ENCODE measurements at regions not wholly inside any gene's neighbourhood (a gene's known extent, or its start where the extent isn't known, plus 50 kb on each side); places are given as distances from the start of the nearest gene placed in this dataset.

GRCh38 chr2:175576270-175576669, 394.8 kb upstream of the ATP5MC3 start:
- Histone ChIP-seq H3K4me1 (ENCODE audit: control extremely low read depth in 1 of 4, control insufficient read depth in 4 of 4, insufficient read depth in 4 of 4, low read length in 3 of 4) (peaks cover 3 to 61% (median 13%) of the 10 kb centered on the region in 4 experiments), H3K4me3 (ENCODE audit: control insufficient read depth in 1 of 7, extremely low read depth in 1 of 7, insufficient read depth in 4 of 7, low read depth in 2 of 7, low read length in 6 of 7) (peak overlapping the region in 1 of 7 experiments; percentile 23), H3K27me3 (replicated peaks in 2 of 5; ENCODE audit: control insufficient read depth in 4 of 5, insufficient read depth in 5 of 5, low read length in 4 of 5) (no peaks in the 10 kb centered on the region), H3K27ac (ENCODE audit: insufficient read depth in 1 of 2, low read depth in 1 of 2, low read length in 2 of 2, poor library complexity in 1 of 2, severe bottlenecking in 2 of 2) (no peak overlapping the region), H3K36me3 (ENCODE audit: control insufficient read depth in 4 of 4, insufficient read depth in 4 of 4, low read length in 3 of 4) (no peaks in the 10 kb centered on the region), H3K9me3 (ENCODE audit: control extremely low read depth in 1 of 5, control insufficient read depth in 4 of 5, insufficient read depth in 2 of 5, low read depth in 1 of 5, low read length in 4 of 5) (no peaks in the 10 kb centered on the region)
- ChIA-PET CTCF (no interaction called here), POLR2A (no interaction called here)
- 90% methylated on average over 1 of the region's 2 CpGs for WGBS (ENCODE audit: insufficient coverage)
- DNase-seq = no peak

- H3K36me3 ChIP-seq (ENCODE audit: control insufficient read depth in 4 of 4, insufficient read depth in 4 of 4, low read length in 3 of 4) = no peaks in the 10 kb centered on the region
- POLR2A ChIA-PET = no interaction called here
- no peak overlapping the region for H3K27ac ChIP-seq (ENCODE audit: insufficient read depth in 1 of 2, low read depth in 1 of 2, low read length in 2 of 2, poor library complexity in 1 of 2, severe bottlenecking in 2 of 2)
- DNase-seq = peak; percentile 55 to 94 (median 91)
- WGBS (ENCODE audit: insufficient coverage) = 36% methylated on average over 12 of the region's 12 CpGs
- peaks cover 3 to 54% (median 13%) of the 10 kb centered on the region in 4 experiments for H3K4me1 ChIP-seq (ENCODE audit: control extremely low read depth in 1 of 4, control insufficient read depth in 4 of 4, insufficient read depth in 4 of 4, low read length in 3 of 4)
- H3K27me3 ChIP-seq (replicated peaks in 2 of 5; ENCODE audit: control insufficient read depth in 4 of 5, insufficient read depth in 5 of 5, low read length in 4 of 5) = no peaks in the 10 kb centered on the region
- no peaks in the 10 kb centered on the region for H3K9me3 ChIP-seq (ENCODE audit: control extremely low read depth in 1 of 5, control insufficient read depth in 4 of 5, insufficient read depth in 2 of 5, low read depth in 1 of 5, low read length in 4 of 5)
- H3K4me3 ChIP-seq (ENCODE audit: control insufficient read depth in 1 of 7, extremely low read depth in 1 of 7, insufficient read depth in 4 of 7, low read depth in 2 of 7, low read length in 6 of 7) = peak overlapping the region in 2 of 7 experiments; percentile 19 to 23
- CTCF ChIA-PET = interaction anchor here (1.8 kb wide), 1 partner anchor 23 kb away, joined by 5 read pairs; no protein-coding TSS in a partner anchor
Measured at GRCh38 chr2:175575346-175576258, 394.1 kb upstream of the ATP5MC3 start.

GRCh38 chr2:175574069-175574468, 392.6 kb upstream of the ATP5MC3 start:
- Histone ChIP-seq H3K36me3 (ENCODE audit: control insufficient read depth in 4 of 4, insufficient read depth in 4 of 4, low read length in 3 of 4) (no peaks in the 10 kb centered on the region), H3K27ac (ENCODE audit: insufficient read depth in 1 of 2, low read depth in 1 of 2, low read length in 2 of 2, poor library complexity in 1 of 2, severe bottlenecking in 2 of 2) (no peak overlapping the region), H3K27me3 (replicated peaks in 2 of 5; ENCODE audit: control insufficient read depth in 4 of 5, insufficient read depth in 5 of 5, low read length in 4 of 5) (no peaks in the 10 kb centered on the region), H3K9me3 (ENCODE audit: control extremely low read depth in 1 of 5, control insufficient read depth in 4 of 5, insufficient read depth in 2 of 5, low read depth in 1 of 5, low read length in 4 of 5) (no peaks in the 10 kb centered on the region), H3K4me3 (ENCODE audit: control insufficient read depth in 1 of 7, extremely low read depth in 1 of 7, insufficient read depth in 4 of 7, low read depth in 2 of 7, low read length in 6 of 7) (no peak overlapping the region), H3K4me1 (ENCODE audit: control extremely low read depth in 1 of 4, control insufficient read depth in 4 of 4, insufficient read depth in 4 of 4, low read length in 3 of 4) (peaks cover 3 to 40% (median 13%) of the 10 kb centered on the region in 4 experiments)
- ChIA-PET POLR2A (no interaction called here), CTCF (interaction anchor here (0.7 to 1.8 kb wide), 2 partner anchors 21 to 447 kb away, joined by 3 to 5 read pairs; no protein-coding TSS in a partner anchor)
- no peak for DNase-seq
- WGBS (ENCODE audit: insufficient coverage) = 95% methylated on average over 3 of the region's 3 CpGs

GRCh38 chr2:175571078-175571653, 389.7 kb upstream of the ATP5MC3 start:
- no peak for DNase-seq
- 83% methylated on average over 1 of the region's 4 CpGs for whole genome bisulfite sequencing (ENCODE audit: insufficient coverage)
- POLR2A ChIA-PET = no interaction called here
- no peaks in the 10 kb centered on the region for H3K36me3 ChIP-seq (ENCODE audit: control insufficient read depth in 4 of 4, insufficient read depth in 4 of 4, low read length in 3 of 4)
- no peaks in the 10 kb centered on the region for H3K27me3 ChIP-seq (replicated peaks in 2 of 5; ENCODE audit: control insufficient read depth in 4 of 5, insufficient read depth in 5 of 5, low read length in 4 of 5)
- H3K27ac ChIP-seq (ENCODE audit: insufficient read depth in 1 of 2, low read depth in 1 of 2, low read length in 2 of 2, poor library complexity in 1 of 2, severe bottlenecking in 2 of 2) = no peak overlapping the region
- no peaks in the 10 kb centered on the region for H3K9me3 ChIP-seq (ENCODE audit: control extremely low read depth in 1 of 5, control insufficient read depth in 4 of 5, insufficient read depth in 2 of 5, low read depth in 1 of 5, low read length in 4 of 5)
- H3K4me3 ChIP-seq (ENCODE audit: control insufficient read depth in 1 of 7, extremely low read depth in 1 of 7, insufficient read depth in 4 of 7, low read depth in 2 of 7, low read length in 6 of 7) = no peak overlapping the region
- CTCF ChIA-PET = interaction anchor here (0.6 kb wide), 1 partner anchor 18 kb away, joined by 3 read pairs; no protein-coding TSS in a partner anchor
- H3K4me1 ChIP-seq (ENCODE audit: control extremely low read depth in 1 of 4, control insufficient read depth in 4 of 4, insufficient read depth in 4 of 4, low read length in 3 of 4) = peaks cover 3 to 19% (median 11%) of the 10 kb centered on the region in 4 experiments

- peaks cover 0 to 3% (median 0%) of the 10 kb centered on the region in 4 experiments for H3K4me1 ChIP-seq (ENCODE audit: control extremely low read depth in 1 of 4, control insufficient read depth in 4 of 4, insufficient read depth in 4 of 4, low read length in 3 of 4)
- POLR2A ChIA-PET = no interaction called here
- no peak overlapping the region for H3K27ac ChIP-seq (ENCODE audit: insufficient read depth in 1 of 2, low read depth in 1 of 2, low read length in 2 of 2, poor library complexity in 1 of 2, severe bottlenecking in 2 of 2)
- no peaks in the 10 kb centered on the region for H3K9me3 ChIP-seq (ENCODE audit: control extremely low read depth in 1 of 5, control insufficient read depth in 4 of 5, insufficient read depth in 2 of 5, low read depth in 1 of 5, low read length in 4 of 5)
- H3K4me3 ChIP-seq (ENCODE audit: control insufficient read depth in 1 of 7, extremely low read depth in 1 of 7, insufficient read depth in 4 of 7, low read depth in 2 of 7, low read length in 6 of 7) = no peak overlapping the region
- no peaks in the 10 kb centered on the region for H3K27me3 ChIP-seq (replicated peaks in 2 of 5; ENCODE audit: control insufficient read depth in 4 of 5, insufficient read depth in 5 of 5, low read length in 4 of 5)
- no peaks in the 10 kb centered on the region for H3K36me3 ChIP-seq (ENCODE audit: control insufficient read depth in 4 of 4, insufficient read depth in 4 of 4, low read length in 3 of 4)
- CTCF ChIA-PET = no interaction called here
- WGBS (ENCODE audit: insufficient coverage) = 96% methylated on average over 6 of the region's 9 CpGs
- DNase-seq = no peak
Measured at GRCh38 chr2:175568109-175568730, 386.7 kb upstream of the ATP5MC3 start.

- peak in 2 of 3 donors; percentile 48 to 58 for DNase-seq
- Histone ChIP-seq H3K27me3 (replicated peaks in 2 of 5; ENCODE audit: control insufficient read depth in 4 of 5, insufficient read depth in 5 of 5, low read length in 4 of 5) (no peaks in the 10 kb centered on the region), H3K36me3 (ENCODE audit: control insufficient read depth in 4 of 4, insufficient read depth in 4 of 4, low read length in 3 of 4) (no peaks in the 10 kb centered on the region), H3K9me3 (ENCODE audit: control extremely low read depth in 1 of 5, control insufficient read depth in 4 of 5, insufficient read depth in 2 of 5, low read depth in 1 of 5, low read length in 4 of 5) (no peaks in the 10 kb centered on the region), H3K27ac (ENCODE audit: insufficient read depth in 1 of 2, low read depth in 1 of 2, low read length in 2 of 2, poor library complexity in 1 of 2, severe bottlenecking in 2 of 2) (no peak overlapping the region), H3K4me3 (ENCODE audit: control insufficient read depth in 1 of 7, extremely low read depth in 1 of 7, insufficient read depth in 4 of 7, low read depth in 2 of 7, low read length in 6 of 7) (peak overlapping the region in 1 of 7 experiments; percentile 35), H3K4me1 (ENCODE audit: control extremely low read depth in 1 of 4, control insufficient read depth in 4 of 4, insufficient read depth in 4 of 4, low read length in 3 of 4) (peaks cover 0 to 3% (median 0%) of the 10 kb centered on the region in 4 experiments)
- no CpG with 5 or more reads among the region's 4 CpGs for WGBS (ENCODE audit: insufficient coverage)
- POLR2A ChIA-PET = no interaction called here
- CTCF ChIA-PET = no interaction called here
Measured at GRCh38 chr2:175567435-175568061, 386.0 kb upstream of the ATP5MC3 start.
